ENCODE measurements at regions not wholly inside any gene's neighbourhood (a gene's known extent, or its start where the extent isn't known, plus 50 kb on each side); places are given as distances from the start of the nearest gene placed in this dataset.

DNA sequence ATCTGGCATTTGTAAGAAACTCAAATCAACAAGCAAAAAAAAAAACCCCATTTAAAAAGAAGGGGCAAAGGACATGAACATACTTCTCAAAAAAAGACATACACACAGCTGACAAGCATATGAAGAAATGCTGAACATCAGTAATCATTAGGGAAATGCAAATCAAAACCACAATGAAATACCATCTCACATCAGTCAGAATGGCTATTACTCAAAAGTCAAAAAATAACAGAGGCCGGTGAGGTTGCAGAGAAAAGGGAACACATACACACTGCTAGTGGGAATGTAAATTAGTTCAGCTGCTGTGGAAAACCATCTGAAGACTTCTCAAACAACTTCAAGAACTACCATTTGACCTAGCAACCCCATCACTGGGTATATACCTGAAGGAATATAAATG lies 199.4 kb upstream of the THBS1 start:
- Histone ChIP-seq H3K4me1 (ENCODE audit: insufficient read depth, insufficient read length) (no peaks in the 10 kb centered on the region), H3K27me3 (ENCODE audit: insufficient read depth, insufficient read length) (no peaks in the 10 kb centered on the region), H3K36me3 (ENCODE audit: insufficient read depth, insufficient read length, low read length) (no peaks in the 10 kb centered on the region), H3K4me3 (ENCODE audit: insufficient read length, low read depth) (no peak overlapping the region), H3K9ac (ENCODE audit: insufficient read length, low read depth) (no peak overlapping the region), H3K9me3 (ENCODE audit: insufficient read depth, low read length) (no peaks in the 10 kb centered on the region)
- TF ChIP-seq SUZ12 (IDR thresholded peaks at IDR 0.05; ENCODE audit: extremely low read depth, insufficient read depth, insufficient read length) (no peak), ZNF274 (IDR thresholded peaks at IDR 0.05; ENCODE audit: low read depth, low read length) (no peak), YY1 (IDR thresholded peaks at IDR 0.05; ENCODE audit: insufficient read depth, insufficient read length) (no peak)
- no peak for DNase-seq (ENCODE audit: low read depth, low spot score)

- DNase-seq (ENCODE audit: low read depth, low spot score): no peak
- Histone ChIP-seq H3K36me3 (ENCODE audit: insufficient read depth, insufficient read length, low read length) (no peaks in the 10 kb centered on the region), H3K9ac (ENCODE audit: insufficient read length, low read depth) (no peak overlapping the region), H3K4me1 (ENCODE audit: insufficient read depth, insufficient read length) (no peaks in the 10 kb centered on the region), H3K4me3 (ENCODE audit: insufficient read length, low read depth) (no peak overlapping the region), H3K9me3 (ENCODE audit: insufficient read depth, low read length) (no peaks in the 10 kb centered on the region), H3K27me3 (ENCODE audit: insufficient read depth, insufficient read length) (no peaks in the 10 kb centered on the region)
- TF ChIP-seq SUZ12 (IDR thresholded peaks at IDR 0.05; ENCODE audit: extremely low read depth, insufficient read depth, insufficient read length) (no peak), YY1 (IDR thresholded peaks at IDR 0.05; ENCODE audit: insufficient read depth, insufficient read length) (no peak), ZNF274 (IDR thresholded peaks at IDR 0.05; ENCODE audit: low read depth, low read length) (no peak)
These were observed 192.8 kb upstream of the THBS1 start for GRCh38 chr15:39388118-39388517.

DNA sequence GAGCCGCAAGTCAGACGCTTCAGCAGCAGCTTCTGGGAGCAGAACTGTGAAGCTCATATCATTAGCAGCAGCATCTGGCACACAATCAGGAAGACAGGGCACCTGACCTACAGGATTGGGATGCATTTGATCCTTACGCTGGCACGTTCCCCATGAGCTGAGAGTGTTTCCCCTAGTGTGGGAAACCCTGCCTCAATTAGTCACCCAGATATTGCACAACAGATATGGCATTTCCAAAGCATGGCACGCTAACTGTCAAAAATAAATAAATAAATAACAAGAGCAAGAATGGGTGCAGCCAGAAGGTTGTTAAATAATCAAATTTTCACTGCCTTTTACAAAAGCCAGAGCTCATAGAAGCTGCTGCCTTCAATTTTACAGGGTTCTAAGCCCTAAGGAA lies 189.6 kb upstream of the THBS1 start:
- no peak for DNase-seq (ENCODE audit: low read depth, low spot score)
- H3K36me3 ChIP-seq (ENCODE audit: insufficient read depth, insufficient read length, low read length): no peaks in the 10 kb centered on the region
- no peak overlapping the region for H3K4me3 ChIP-seq (ENCODE audit: insufficient read length, low read depth)
- H3K4me1 ChIP-seq (ENCODE audit: insufficient read depth, insufficient read length): no peaks in the 10 kb centered on the region
- TF ChIP-seq YY1 (IDR thresholded peaks at IDR 0.05; ENCODE audit: insufficient read depth, insufficient read length) (no peak), SUZ12 (IDR thresholded peaks at IDR 0.05; ENCODE audit: extremely low read depth, insufficient read depth, insufficient read length) (no peak), ZNF274 (IDR thresholded peaks at IDR 0.05; ENCODE audit: low read depth, low read length) (no peak)
- no peak overlapping the region for H3K9ac ChIP-seq (ENCODE audit: insufficient read length, low read depth)
- no peaks in the 10 kb centered on the region for H3K27me3 ChIP-seq (ENCODE audit: insufficient read depth, insufficient read length)
- no peaks in the 10 kb centered on the region for H3K9me3 ChIP-seq (ENCODE audit: insufficient read depth, low read length)

- H3K9ac ChIP-seq (ENCODE audit: insufficient read length, low read depth): no peak overlapping the region
- no peaks in the 10 kb centered on the region for H3K9me3 ChIP-seq (ENCODE audit: insufficient read depth, low read length)
- DNase-seq (ENCODE audit: low read depth, low spot score): no peak
These were observed 188.3 kb upstream of the THBS1 start for GRCh38 chr15:39392469-39393047.

DNA sequence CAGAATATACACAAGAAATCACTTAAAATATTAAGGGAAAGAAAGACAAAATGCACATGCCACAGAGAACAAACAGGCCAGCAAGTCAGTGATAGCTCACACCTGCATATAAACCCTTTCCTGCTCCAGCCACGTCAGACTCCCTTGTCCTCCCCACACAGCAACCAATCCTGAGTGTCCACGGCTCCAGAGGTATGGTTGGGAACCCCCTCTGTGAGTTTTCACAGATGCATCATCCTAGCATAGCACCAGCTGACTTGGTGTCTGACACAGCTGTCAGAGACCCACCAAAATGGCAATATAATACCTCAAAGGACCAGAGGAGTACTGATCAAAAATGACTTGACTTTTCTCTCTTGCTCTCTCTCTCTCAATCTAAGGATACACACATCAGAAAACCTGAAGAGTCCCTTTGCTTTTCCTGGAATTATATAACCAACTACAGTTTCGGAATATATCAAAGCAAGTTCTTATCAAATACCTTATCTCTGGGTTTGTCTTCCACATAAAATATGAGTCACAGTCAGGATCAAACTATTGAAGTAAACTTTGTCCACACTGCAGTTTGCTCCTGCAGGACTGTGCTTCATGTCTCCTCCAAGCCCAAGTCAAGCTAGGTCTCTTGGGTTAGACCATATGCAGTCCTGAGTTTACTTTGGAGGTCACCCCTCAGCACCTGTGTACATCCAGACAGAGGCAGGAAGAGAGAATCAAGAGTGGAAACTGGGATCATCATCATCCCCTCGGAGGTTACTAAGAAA lies 187.1 kb upstream of the THBS1 start:
- no peaks in the 10 kb centered on the region for H3K36me3 ChIP-seq (ENCODE audit: insufficient read depth, insufficient read length, low read length)
- TF ChIP-seq YY1 (IDR thresholded peaks at IDR 0.05; ENCODE audit: insufficient read depth, insufficient read length) (no peak), ZNF274 (IDR thresholded peaks at IDR 0.05; ENCODE audit: low read depth, low read length) (no peak), SUZ12 (IDR thresholded peaks at IDR 0.05; ENCODE audit: extremely low read depth, insufficient read depth, insufficient read length) (no peak)
- H3K9me3 ChIP-seq (ENCODE audit: insufficient read depth, low read length): no peaks in the 10 kb centered on the region
- H3K9ac ChIP-seq (ENCODE audit: insufficient read length, low read depth): no peak overlapping the region
- no peaks in the 10 kb centered on the region for H3K27me3 ChIP-seq (ENCODE audit: insufficient read depth, insufficient read length)
- DNase-seq (ENCODE audit: low read depth, low spot score): no peak
- no peaks in the 10 kb centered on the region for H3K4me1 ChIP-seq (ENCODE audit: insufficient read depth, insufficient read length)
- no peak overlapping the region for H3K4me3 ChIP-seq (ENCODE audit: insufficient read length, low read depth)

More at GRCh38 chr15:39392469-39393047, 188.3 kb upstream of the THBS1 start:
- no peak overlapping the region for H3K4me3 ChIP-seq (ENCODE audit: insufficient read length, low read depth)
- no peaks in the 10 kb centered on the region for H3K4me1 ChIP-seq (ENCODE audit: insufficient read depth, insufficient read length)
- H3K27me3 ChIP-seq (ENCODE audit: insufficient read depth, insufficient read length): no peaks in the 10 kb centered on the region
- no peaks in the 10 kb centered on the region for H3K36me3 ChIP-seq (ENCODE audit: insufficient read depth, insufficient read length, low read length)
- TF ChIP-seq ZNF274 (IDR thresholded peaks at IDR 0.05; ENCODE audit: low read depth, low read length): no peak
- TF ChIP-seq YY1 (IDR thresholded peaks at IDR 0.05; ENCODE audit: insufficient read depth, insufficient read length): no peak
- no peak for TF ChIP-seq SUZ12 (IDR thresholded peaks at IDR 0.05; ENCODE audit: extremely low read depth, insufficient read depth, insufficient read length)

DNA sequence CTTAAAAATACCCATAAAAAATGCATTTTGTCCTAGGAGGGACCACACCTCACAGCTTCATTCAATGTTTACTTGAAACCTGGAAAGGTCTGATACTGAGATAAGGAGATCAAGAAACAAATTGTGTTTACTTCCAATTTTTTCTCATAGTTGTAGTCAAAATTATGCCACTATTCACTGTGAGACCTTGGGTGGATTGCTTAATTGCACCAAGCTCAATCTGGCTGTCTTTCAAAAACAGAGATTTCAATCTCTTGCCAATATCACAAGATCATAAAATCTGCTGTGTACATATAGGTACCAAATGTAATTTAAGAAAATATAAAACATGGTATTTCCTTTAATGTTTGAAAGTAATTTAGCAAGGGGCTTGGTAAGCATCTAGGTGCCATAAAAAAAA lies 186.4 kb upstream of the THBS1 start:
- Histone ChIP-seq H3K9ac (ENCODE audit: insufficient read length, low read depth) (no peak overlapping the region), H3K4me3 (ENCODE audit: insufficient read length, low read depth) (no peak overlapping the region), H3K36me3 (ENCODE audit: insufficient read depth, insufficient read length, low read length) (no peaks in the 10 kb centered on the region), H3K4me1 (ENCODE audit: insufficient read depth, insufficient read length) (no peaks in the 10 kb centered on the region), H3K9me3 (ENCODE audit: insufficient read depth, low read length) (no peaks in the 10 kb centered on the region), H3K27me3 (ENCODE audit: insufficient read depth, insufficient read length) (no peaks in the 10 kb centered on the region)
- no peak for TF ChIP-seq SUZ12 (IDR thresholded peaks at IDR 0.05; ENCODE audit: extremely low read depth, insufficient read depth, insufficient read length)
- no peak for TF ChIP-seq YY1 (IDR thresholded peaks at IDR 0.05; ENCODE audit: insufficient read depth, insufficient read length)
- no peak for TF ChIP-seq ZNF274 (IDR thresholded peaks at IDR 0.05; ENCODE audit: low read depth, low read length)
- no peak for DNase-seq (ENCODE audit: low read depth, low spot score)

GRCh38 chr15:39396979-39397615 lies 183.8 kb upstream of the THBS1 start:
- Histone ChIP-seq H3K9ac (ENCODE audit: insufficient read length, low read depth) (no peak overlapping the region), H3K27me3 (ENCODE audit: insufficient read depth, insufficient read length) (no peaks in the 10 kb centered on the region), H3K4me1 (ENCODE audit: insufficient read depth, insufficient read length) (no peaks in the 10 kb centered on the region), H3K36me3 (ENCODE audit: insufficient read depth, insufficient read length, low read length) (no peaks in the 10 kb centered on the region), H3K4me3 (ENCODE audit: insufficient read length, low read depth) (no peak overlapping the region), H3K9me3 (ENCODE audit: insufficient read depth, low read length) (no peaks in the 10 kb centered on the region)
- no peak for TF ChIP-seq SUZ12 (IDR thresholded peaks at IDR 0.05; ENCODE audit: extremely low read depth, insufficient read depth, insufficient read length)
- TF ChIP-seq YY1 (IDR thresholded peaks at IDR 0.05; ENCODE audit: insufficient read depth, insufficient read length): no peak
- no peak for TF ChIP-seq ZNF274 (IDR thresholded peaks at IDR 0.05; ENCODE audit: low read depth, low read length)
- DNase-seq (ENCODE audit: low read depth, low spot score): no peak
